ENCODE measurements at regions not wholly inside any gene's neighbourhood (a gene's known extent, or its start where the extent isn't known, plus 50 kb on each side); places are given as distances from the start of the nearest gene placed in this dataset.

DNA sequence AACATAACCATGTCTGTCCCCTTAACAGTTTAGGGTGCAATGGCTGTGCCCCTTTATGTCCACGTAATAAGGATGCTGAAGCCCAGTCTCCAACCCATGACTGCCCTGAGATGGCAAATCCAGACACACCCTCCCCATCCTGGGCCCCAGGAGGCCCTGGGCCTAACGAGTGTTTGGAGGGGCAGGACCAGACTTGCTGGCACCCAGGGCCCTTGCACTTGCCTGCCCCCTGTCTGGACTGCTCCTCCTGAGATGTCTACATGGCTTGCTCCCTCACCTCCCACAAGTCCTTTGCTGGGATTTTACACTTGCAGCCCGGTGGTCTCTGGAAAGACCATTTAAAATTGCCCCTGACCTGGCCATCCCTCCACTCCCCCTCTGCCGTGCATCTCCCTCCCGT, 132.2 kb upstream of the NECTIN1 start:
- DNase-seq (ENCODE audit: low spot score), result no peak
- Mint-ChIP-seq H3K36me3 (ENCODE audit: low read depth) (no peaks in the 10 kb centered on the region), H3K4me1 (peaks cover 7% of the 10 kb centered on the region; the same call in 1 of the 3 replicates), H3K9me3 (peaks cover 6% of the 10 kb centered on the region), H3K4me3 (no peak overlapping the region), H3K27me3 (ENCODE audit: insufficient read depth, low read depth, poor library complexity) (peaks cover 14% of the 10 kb centered on the region), H3K27ac (no peak overlapping the region)
- no peak overlapping the region for H2AFZ ChIP-seq
- H3K4me1 ChIP-seq (ENCODE audit: insufficient read depth), result no peaks in the 10 kb centered on the region
- no peaks in the 10 kb centered on the region for H3K9me2 ChIP-seq (ENCODE audit: insufficient read depth)
- H3K36me3 ChIP-seq (ENCODE audit: insufficient read depth), result no peaks in the 10 kb centered on the region
- no peak for TF ChIP-seq POLR2AphosphoS5 (IDR thresholded peaks at IDR 0.05; ENCODE audit: low read depth)
- TF ChIP-seq STAT1 (IDR thresholded peaks at IDR 0.05; ENCODE audit: unreplicated experiment), result no peak
- no peak for TF ChIP-seq EZH2phosphoT487 (IDR thresholded peaks at IDR 0.05; ENCODE audit: unreplicated experiment)
- TF ChIP-seq, protein P1, sequence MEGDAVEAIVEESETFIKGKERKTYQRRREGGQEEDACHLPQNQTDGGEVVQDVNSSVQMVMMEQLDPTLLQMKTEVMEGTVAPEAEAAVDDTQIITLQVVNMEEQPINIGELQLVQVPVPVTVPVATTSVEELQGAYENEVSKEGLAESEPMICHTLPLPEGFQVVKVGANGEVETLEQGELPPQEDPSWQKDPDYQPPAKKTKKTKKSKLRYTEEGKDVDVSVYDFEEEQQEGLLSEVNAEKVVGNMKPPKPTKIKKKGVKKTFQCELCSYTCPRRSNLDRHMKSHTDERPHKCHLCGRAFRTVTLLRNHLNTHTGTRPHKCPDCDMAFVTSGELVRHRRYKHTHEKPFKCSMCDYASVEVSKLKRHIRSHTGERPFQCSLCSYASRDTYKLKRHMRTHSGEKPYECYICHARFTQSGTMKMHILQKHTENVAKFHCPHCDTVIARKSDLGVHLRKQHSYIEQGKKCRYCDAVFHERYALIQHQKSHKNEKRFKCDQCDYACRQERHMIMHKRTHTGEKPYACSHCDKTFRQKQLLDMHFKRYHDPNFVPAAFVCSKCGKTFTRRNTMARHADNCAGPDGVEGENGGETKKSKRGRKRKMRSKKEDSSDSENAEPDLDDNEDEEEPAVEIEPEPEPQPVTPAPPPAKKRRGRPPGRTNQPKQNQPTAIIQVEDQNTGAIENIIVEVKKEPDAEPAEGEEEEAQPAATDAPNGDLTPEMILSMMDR (conservative IDR thresholded peaks at IDR 0.05; ENCODE audit: low read depth in 2 of 2), result 0 out of 4 replicates have a peak, but pooled peaks of 1 of the 2 experiments have one; percentile 16
- ATAC-seq, result no peak
- H3K27ac ChIP-seq (ENCODE audit: low read depth), result no peak overlapping the region
- H3K79me2 ChIP-seq (replicated peaks; ENCODE audit: insufficient read depth), result no peaks in the 10 kb centered on the region
- no peaks in the 10 kb centered on the region for H3K27me3 ChIP-seq (ENCODE audit: insufficient read depth)
- no peak overlapping the region for H3K4me3 ChIP-seq
- no peak overlapping the region for H3K4me2 ChIP-seq
- H4K20me1 ChIP-seq (replicated peaks; ENCODE audit: insufficient read depth), result no peaks in the 10 kb centered on the region
- no peaks in the 10 kb centered on the region for H3F3A ChIP-seq (replicated peaks; ENCODE audit: low read depth)

DNA sequence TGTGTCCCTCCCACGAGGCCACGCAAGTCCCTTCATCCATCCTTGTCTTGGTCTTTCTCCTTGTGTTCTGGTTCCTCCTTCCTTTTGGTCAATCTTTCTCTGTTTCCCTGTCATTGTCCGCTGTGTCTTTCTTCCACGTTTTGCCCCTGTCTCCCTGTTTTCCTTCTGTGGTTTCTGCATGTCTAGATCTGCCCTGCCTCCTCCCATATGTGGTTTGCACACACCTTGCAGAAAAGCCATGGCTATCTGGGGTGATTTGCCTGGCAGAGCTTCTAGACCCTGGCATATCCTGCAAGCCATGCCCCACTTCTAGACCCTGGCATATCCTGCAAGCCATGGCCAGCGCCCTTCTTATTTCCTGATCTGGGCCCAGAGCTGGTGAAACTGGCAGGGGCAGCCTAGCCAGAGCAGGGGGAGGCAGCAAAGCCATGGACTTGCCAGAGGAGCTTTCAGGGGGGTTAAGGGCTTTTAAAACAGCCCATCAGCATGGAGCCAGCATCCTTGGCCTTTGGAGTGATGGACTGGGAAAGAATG, 131.6 kb upstream of the NECTIN1 start:
- H3K36me3 Mint-ChIP-seq (ENCODE audit: low read depth), result no peaks in the 10 kb centered on the region
- H3K4me1 ChIP-seq (ENCODE audit: insufficient read depth), result no peaks in the 10 kb centered on the region
- no peaks in the 10 kb centered on the region for H3K27me3 ChIP-seq (ENCODE audit: insufficient read depth)
- H3K9me3 Mint-ChIP-seq, result peaks cover 6% of the 10 kb centered on the region
- no peaks in the 10 kb centered on the region for H4K20me1 ChIP-seq (replicated peaks; ENCODE audit: insufficient read depth)
- H2AFZ ChIP-seq, result no peak overlapping the region
- no peaks in the 10 kb centered on the region for H3K79me2 ChIP-seq (replicated peaks; ENCODE audit: insufficient read depth)
- H3K27ac Mint-ChIP-seq, result no peak overlapping the region
- DNase-seq (ENCODE audit: low spot score), result no peak
- TF ChIP-seq POLR2AphosphoS5 (IDR thresholded peaks at IDR 0.05; ENCODE audit: low read depth) (no peak), EZH2phosphoT487 (IDR thresholded peaks at IDR 0.05; ENCODE audit: unreplicated experiment) (no peak), EZH2 (IDR thresholded peaks at IDR 0.05; ENCODE audit: low read depth, unreplicated experiment) (no peak), STAT1 (IDR thresholded peaks at IDR 0.05; ENCODE audit: unreplicated experiment) (no peak), ZNF331 (CRISPR knock-in tag; IDR thresholded peaks at IDR 0.05; ENCODE audit: low read depth) (no peak)
- TF ChIP-seq, protein P2, sequence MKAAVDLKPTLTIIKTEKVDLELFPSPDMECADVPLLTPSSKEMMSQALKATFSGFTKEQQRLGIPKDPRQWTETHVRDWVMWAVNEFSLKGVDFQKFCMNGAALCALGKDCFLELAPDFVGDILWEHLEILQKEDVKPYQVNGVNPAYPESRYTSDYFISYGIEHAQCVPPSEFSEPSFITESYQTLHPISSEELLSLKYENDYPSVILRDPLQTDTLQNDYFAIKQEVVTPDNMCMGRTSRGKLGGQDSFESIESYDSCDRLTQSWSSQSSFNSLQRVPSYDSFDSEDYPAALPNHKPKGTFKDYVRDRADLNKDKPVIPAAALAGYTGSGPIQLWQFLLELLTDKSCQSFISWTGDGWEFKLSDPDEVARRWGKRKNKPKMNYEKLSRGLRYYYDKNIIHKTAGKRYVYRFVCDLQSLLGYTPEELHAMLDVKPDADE (IDR thresholded peaks at IDR 0.05), result no peak
- TF ChIP-seq, protein P1 (conservative IDR thresholded peaks at IDR 0.05; ENCODE audit: low read depth in 2 of 2), result no peak
- no peaks in the 10 kb centered on the region for H3K9me2 ChIP-seq (ENCODE audit: insufficient read depth)
- no peak overlapping the region for H3K4me3 ChIP-seq
- H3K36me3 ChIP-seq (ENCODE audit: insufficient read depth), result no peaks in the 10 kb centered on the region
- no peak overlapping the region for H3K4me2 ChIP-seq
- H3K4me3 Mint-ChIP-seq, result no peak overlapping the region
- H3F3A ChIP-seq (replicated peaks; ENCODE audit: low read depth), result no peaks in the 10 kb centered on the region
- H3K27me3 Mint-ChIP-seq (ENCODE audit: insufficient read depth, low read depth, poor library complexity), result peaks cover 12% of the 10 kb centered on the region
- no peak overlapping the region for H3K27ac ChIP-seq (ENCODE audit: low read depth)
- peaks cover 7% of the 10 kb centered on the region; the same call in 1 of the 3 replicates for H3K4me1 Mint-ChIP-seq
- ATAC-seq, result no peak
